ENCODE measurements at regions not wholly inside any gene's neighbourhood (a gene's known extent, or its start where the extent isn't known, plus 50 kb on each side); places are given as distances from the start of the nearest gene placed in this dataset.

GRCh38 chr10:3363311-3364045 lies 190.9 kb upstream of the PITRM1 start:
- DNase-seq = no peak

- DNase-seq = no peak
Measured at GRCh38 chr10:3362394-3362793, 189.8 kb upstream of the PITRM1 start.

- no peak for DNase-seq
Measured at GRCh38 chr10:3361640-3362039, 189.1 kb upstream of the PITRM1 start.

- DNase-seq = no peak
Measured at GRCh38 chr10:3357737-3358136, 185.2 kb upstream of the PITRM1 start.

GRCh38 chr10:3355536-3355935 lies 183.0 kb upstream of the PITRM1 start:
- DNase-seq = no peak

- no peak for DNase-seq
Measured at GRCh38 chr10:3354174-3354900, 181.8 kb upstream of the PITRM1 start.

GRCh38 chr10:3353235-3353634 lies 180.7 kb upstream of the PITRM1 start:
- DNase-seq = no peak

- no peak for DNase-seq
Measured at GRCh38 chr10:3350617-3351258, 178.2 kb upstream of the PITRM1 start.

GRCh38 chr10:3350205-3350604 lies 177.6 kb upstream of the PITRM1 start:
- no peak for DNase-seq

GRCh38 chr10:3348564-3348963 lies 176.0 kb upstream of the PITRM1 start:
- no peak for DNase-seq

GRCh38 chr10:3347413-3348182 lies 175.0 kb upstream of the PITRM1 start:
- DNase-seq = no peak

- no peak for DNase-seq
Measured at GRCh38 chr10:3346851-3347250, 174.3 kb upstream of the PITRM1 start.

GRCh38 chr10:3342771-3343170 lies 170.2 kb upstream of the PITRM1 start:
- DNase-seq = no peak

- DNase-seq = no peak
Measured at GRCh38 chr10:3340127-3340730, 167.6 kb upstream of the PITRM1 start.

- no peak for DNase-seq
Measured at GRCh38 chr10:3339531-3339950, 167.0 kb upstream of the PITRM1 start.

- DNase-seq = no peak
Measured at GRCh38 chr10:3339121-3339520, 166.5 kb upstream of the PITRM1 start.

- no peak for DNase-seq
Measured at GRCh38 chr10:3337741-3338140, 165.2 kb upstream of the PITRM1 start.

GRCh38 chr10:3336673-3337293 lies 164.2 kb upstream of the PITRM1 start:
- no peak for DNase-seq

GRCh38 chr10:3333426-3333825 lies 160.8 kb upstream of the PITRM1 start:
- no peak for DNase-seq

- no peak for DNase-seq
Measured at GRCh38 chr10:3331690-3332230, 159.2 kb upstream of the PITRM1 start.

- no peak for DNase-seq
Measured at GRCh38 chr10:3331187-3331586, 158.6 kb upstream of the PITRM1 start.

- no peak for DNase-seq
Measured at GRCh38 chr10:3330663-3331062, 158.1 kb upstream of the PITRM1 start.
